CD4-positive, alpha-beta T cell treated with Interleukin-12 subunit alpha and Interleukin-12 subunit beta, for 1 hour (primary cell): ENCODE measurements at regions not wholly inside any gene's neighbourhood (a gene's known extent, or its start where the extent isn't known, plus 50 kb on each side); places are given as distances from the start of the nearest gene placed in this dataset.

Source experiments
- DNase-seq: peaks from one replicate; pipeline ENCODE4 v3.0.0-alpha.2; 2020

DNA sequence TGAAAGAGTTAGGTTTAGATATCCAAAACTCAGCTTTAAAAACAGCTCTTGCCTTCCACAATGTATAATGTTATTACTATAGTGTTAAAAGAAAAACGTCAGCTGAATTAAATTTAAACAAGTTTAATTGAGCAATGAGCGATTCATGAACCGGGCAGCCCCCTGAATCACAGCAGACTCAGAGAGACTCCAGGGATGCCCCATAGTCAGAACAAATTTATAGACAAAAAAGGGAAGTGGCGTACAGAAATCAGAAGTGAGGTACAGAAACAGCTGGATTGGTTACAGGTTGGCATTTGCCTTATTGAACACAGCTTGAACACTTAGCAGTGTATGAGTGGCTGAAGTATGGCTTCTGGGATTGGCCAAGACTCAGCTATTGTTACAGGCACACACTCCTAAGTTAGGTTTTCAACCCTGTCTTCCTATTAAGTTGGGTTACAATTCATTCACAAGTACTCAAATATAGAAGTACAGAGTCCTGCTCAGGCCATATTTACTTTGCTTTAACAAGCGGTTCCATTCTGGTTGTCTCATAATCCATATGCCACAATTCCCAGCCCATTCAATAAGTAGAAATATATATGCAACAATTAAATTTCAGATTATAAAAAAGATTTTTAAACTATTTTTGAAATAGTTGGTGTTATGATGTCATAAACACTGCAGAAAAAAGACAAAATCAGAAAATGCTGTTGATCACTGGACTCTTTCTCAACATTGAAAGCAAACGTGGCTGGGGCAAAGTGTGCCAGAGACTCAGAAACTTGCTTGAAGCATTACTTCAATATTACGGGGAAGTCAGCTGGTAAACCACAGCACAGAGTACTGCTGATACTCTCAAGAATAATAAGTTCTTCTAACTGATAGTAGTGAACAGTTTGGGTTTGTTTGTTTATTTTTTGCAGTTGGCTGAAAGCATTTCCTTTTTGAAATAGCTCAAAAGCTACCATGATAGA, 459.7 kb downstream of the RAB28 start:
- DNase-seq = no peak

DNA sequence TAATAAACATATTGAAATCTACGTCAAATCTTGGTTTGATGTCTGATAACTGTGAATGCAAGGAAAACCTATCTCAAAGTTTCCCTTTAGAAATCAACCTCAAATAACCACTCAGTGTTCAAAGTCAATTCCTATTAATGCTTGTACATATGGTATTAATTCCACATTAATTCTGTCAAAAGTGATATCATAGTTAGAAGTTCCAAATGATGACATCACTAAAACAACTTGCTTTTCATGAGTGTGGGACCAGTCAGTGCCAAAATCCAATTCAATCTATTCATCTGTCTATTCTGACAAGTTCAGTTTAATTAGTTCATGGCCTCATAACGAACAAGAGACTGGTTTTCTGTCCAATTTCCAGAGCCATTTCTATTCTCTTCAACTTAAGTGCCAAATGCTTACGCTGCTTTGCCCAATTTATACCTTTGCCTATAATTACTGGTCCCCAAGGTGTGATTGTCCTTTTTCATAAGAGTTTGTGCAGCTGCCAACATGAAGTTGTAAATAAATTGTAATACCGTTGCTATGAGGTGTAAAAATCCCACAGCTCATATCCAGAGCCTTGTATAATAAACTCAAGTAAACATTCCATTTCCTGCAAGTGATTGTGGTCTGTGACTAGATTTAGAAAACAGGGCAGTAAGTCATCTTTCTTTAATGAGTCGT, 476.2 kb downstream of the RAB28 start:
- no peak for DNase-seq

DNA sequence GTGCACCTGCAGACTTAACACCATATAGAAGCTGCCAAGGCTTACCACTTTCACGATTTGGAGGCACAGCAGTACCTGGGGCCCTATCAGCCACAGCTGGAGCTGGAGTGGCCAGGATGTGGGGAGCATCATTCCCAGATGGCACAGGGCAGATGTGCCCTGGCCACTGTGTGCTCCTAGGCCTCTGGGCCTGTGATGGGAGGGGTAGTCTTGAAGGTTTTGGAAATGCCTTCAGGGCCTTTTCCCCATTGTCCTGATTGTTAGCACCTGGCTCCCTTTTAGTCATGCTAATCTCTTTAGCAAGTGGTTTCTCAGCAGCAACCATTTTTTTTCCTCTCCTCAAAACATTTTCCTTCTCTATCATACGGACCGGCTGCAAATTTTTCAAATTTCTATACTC, 490.2 kb downstream of the RAB28 start:
- DNase-seq = no peak

DNA sequence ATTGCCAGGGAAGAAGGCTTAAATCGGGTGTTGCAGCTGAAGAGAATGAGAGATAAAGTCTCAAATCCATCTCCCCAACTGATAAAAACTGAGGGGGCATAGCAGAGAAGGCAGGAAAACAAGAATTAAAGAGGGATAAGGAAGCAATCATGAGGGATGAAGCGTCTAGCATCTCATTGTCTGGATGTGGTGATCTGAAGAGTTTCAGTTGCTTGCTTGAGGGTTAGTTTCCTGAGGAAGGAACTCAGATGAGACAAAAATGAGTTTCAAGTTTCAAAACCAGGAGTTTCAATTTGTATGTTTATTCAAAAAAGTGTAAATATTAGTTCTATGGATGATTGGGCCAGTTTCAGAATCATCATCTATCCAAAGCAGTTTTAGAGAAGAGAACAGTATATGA, 496.9 kb downstream of the RAB28 start:
- no peak for DNase-seq

DNA sequence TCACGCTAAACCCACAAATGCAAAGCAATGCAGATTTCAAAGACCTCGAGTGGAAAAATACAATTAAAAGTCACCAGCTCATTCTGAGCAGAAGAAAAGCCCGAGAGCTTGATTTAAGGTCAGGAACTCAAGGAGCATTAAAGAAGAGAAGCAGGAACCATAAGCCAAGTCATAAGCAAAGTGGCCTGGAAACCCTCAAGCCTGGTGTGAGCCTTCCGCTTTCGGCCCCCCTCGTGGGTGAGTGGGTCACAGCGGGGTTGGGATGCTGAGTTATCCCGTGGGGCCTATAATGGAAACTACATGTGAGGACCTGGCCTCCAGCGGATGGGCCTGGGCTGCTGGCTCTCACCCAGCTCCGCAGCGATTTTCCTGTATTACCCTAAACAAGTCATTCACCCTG, 504.3 kb downstream of the RAB28 start:
- no peak for DNase-seq

DNA sequence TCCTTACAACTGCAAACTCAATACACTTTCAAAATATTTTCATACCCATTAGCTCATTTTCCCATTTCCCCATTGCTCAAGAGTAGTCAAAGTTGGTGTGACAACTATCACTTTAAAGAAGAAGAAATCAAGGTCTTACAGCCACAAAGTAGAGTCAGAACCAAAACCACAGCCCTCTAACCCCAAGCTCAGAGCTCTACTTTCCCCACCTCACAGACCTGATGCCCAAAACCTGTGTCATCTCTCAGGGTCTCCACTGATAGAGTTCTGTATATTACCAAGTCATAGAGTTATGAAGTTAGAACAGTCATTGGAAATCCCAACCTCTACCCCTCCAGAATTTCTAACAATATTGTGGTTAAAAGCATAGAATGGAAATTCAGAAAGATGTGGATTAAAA, 505.8 kb downstream of the RAB28 start:
- DNase-seq = no peak

DNA sequence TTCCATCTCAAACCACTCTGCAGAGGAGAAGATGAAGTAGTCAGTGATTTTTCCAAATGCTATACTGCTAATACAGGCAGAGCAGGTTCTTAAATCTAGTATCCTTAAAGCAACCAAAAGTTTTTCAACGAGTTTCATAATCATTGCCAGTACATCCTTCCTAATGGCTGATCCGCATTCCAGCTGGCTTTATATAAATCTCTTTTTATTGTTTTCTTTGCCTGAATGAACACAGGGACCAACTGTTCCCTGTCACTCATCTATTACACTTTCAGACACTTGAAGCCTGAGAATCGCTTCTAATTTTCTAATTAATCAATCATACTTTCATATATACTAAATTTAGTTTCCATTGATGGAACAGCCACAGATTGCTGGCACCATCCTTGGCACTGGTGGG, 508.6 kb downstream of the RAB28 start:
- DNase-seq = no peak

DNA sequence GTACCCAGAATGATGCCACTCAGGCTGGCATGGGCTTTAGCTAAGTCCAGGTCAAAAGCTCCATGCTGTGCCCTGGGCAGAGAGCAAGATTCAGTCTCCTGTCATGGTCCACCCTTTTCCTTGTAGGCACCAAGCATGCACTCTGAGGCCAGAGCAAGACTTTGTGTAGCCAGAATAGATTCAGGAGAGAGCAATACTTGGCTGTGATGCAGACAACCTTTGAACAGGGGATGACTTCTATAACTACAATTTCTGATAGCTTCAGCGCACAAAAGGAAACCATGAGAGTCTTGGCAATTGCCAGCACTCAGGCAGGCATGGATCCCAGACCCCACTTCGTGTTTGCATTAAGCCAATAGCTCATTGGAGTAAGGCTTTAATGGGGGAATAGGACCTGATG, 510.6 kb downstream of the RAB28 start:
- no peak for DNase-seq

DNA sequence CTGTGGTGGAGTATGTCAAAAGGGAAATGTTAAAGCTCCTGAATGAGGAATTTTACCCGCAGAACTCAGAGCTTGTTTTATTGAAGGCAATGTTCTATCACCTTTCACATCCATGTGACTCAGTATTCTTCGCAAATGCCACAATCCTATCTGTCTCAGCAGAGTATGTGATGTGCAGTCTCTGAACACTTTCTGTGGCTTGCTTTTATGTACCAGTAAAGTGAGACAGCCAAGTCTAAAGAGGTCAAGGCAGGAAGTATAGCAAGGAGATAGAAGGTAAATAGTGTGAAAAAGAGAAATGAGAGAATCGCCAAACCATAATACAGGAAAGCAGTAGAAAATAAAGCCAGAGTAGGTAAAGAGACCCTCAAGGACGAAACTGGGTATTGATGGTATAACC, 515.8 kb downstream of the RAB28 start:
- no peak for DNase-seq

DNA sequence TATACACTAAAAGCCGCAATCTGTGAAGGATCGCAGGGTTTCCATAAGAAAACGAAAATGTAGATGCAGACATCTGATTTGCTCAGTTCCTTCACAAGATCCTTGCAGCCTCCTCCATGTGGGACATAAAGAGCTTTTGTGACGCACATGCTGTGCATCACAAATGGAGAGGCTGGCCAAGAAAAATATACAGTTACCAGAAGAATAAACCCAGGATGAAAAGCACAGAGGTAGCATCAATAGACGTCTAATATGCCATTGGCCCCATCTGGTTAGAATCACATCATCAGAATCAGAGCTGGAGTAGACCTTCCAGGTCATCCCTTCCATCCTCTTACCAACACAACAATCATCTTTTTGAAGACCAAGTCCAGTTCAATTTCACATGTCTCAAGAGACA, 517.4 kb downstream of the RAB28 start:
- DNase-seq = no peak

DNA sequence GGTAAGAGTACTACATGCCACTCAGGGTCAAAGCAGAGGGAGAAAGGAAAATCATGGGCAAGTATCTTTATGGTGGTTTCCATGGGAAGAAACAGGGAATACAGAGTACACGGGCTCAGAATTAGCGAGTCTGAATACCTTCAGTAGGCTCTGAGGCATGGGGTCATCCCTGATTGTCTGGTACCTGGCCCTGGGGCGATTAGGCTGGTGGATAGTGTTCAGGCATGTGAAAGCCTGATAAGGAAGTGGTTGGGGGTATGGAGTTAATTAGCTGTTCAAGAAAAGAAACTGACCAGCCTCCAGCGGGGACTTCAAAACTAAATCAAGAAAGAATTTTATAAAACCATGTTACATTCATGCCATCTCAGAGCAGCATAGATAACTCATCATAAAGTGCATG, 518.8 kb downstream of the RAB28 start:
- DNase-seq = no peak

DNA sequence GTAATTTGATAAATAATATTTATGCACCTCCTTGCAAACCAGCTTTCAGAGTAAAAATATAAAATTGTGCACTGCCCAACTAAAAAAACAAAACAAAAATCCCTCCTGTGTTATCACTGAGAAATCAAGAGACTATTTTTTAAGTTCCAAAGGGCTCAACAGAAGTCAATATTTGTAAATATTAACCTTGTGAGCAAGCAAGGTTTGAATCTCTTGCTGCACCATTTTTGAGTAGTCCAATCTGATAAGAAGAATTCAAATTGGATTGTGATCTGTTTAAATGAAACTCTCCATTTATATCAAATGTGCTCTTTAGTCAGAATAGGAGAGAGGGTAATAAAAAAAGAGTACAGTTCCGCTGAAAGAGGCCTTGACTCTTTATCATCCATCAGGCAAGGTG, 520.2 kb downstream of the RAB28 start:
- DNase-seq = no peak

DNA sequence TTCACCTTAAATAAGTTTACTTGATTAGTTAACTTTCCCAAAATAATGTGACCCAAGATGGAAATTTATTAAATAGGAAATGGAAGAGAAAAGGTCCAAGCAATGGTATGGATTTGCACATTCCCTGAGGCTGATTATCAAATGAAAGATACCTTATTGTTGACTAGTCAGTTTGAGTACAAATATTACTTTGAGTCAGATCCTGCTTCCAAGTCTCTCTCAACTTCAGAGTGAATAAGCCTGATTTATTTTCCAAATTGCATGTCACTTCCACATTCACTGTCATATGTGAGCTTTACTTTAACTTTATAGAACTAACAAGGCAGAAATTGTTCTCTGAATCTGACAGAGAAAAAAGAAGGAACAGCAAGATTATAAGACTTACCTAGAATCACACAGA, 520.8 kb downstream of the RAB28 start:
- no peak for DNase-seq

DNA sequence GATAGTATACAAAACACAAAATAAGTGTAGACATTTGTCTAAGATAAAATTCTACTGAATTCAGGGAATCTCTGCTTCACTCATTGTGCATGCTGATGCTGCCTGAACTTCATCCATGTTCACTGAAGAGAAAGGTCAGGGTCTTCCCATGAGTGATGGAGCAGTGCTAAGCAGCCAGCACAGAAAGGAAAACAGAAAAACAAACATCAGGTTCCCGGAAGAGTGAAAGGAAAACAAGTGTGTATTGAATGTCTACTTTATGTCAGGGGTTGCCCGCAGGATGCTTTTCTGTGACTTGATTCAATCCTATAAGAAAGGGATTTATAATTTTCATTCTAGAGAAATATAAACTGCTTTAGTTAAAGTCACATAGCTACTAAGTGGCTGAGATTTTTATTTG, 522.4 kb downstream of the RAB28 start:
- DNase-seq = no peak

DNA sequence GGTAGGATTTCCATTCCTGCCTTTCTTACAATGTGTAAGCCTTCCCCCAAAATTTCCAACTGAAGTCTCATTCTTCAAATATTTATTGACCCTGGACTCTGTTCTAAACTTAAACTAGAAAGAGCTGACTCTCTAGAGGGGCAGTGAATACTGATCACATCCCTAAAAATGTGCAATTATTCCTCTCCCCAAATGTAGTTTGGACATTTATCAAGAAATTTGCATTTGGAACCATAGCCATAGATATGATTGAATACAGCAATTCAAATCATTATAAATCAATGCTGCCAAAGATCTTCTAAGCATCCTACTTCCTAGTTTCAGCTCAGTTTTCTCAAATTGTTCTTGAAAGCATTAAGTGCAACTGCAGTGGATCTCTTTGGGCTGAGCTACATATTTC, 525.7 kb downstream of the RAB28 start:
- no peak for DNase-seq

DNA sequence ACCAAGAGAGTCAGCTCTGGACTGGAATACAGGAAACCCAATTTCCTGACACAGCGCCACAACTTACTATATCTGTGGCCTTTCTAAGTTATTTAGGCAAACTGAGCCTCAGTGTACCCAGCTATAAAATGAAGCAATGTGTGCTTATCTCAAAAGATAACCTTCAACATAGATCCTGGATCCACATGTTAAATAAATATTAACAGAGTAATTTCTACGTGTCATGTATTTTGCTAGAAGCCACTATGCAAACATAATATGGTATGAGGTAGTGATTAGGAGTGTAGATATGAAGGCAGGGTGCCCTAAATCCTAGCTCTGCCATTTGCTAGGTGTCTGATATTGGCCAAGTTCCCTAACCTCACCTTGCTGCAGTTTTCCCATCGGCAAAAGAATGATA, 527.0 kb downstream of the RAB28 start:
- DNase-seq = no peak

DNA sequence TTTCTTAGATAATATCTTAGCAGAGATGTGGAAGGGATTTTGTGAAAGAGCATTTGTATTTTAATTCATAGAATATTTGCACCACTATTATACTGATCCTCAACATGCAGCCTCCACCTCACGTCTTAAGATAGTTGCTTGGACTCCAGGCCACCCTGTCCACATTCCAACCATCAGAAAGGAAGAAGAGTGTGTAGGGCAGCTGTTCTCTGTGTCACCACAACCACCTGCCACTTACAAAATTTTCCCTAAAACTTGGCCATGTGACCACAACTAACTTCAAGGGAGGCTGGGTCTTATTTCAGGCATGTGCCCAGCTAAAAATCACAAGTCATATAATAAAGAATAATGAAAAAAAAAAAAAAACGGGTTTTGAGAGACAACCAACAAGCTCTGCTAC, 528.1 kb downstream of the RAB28 start:
- no peak for DNase-seq

DNA sequence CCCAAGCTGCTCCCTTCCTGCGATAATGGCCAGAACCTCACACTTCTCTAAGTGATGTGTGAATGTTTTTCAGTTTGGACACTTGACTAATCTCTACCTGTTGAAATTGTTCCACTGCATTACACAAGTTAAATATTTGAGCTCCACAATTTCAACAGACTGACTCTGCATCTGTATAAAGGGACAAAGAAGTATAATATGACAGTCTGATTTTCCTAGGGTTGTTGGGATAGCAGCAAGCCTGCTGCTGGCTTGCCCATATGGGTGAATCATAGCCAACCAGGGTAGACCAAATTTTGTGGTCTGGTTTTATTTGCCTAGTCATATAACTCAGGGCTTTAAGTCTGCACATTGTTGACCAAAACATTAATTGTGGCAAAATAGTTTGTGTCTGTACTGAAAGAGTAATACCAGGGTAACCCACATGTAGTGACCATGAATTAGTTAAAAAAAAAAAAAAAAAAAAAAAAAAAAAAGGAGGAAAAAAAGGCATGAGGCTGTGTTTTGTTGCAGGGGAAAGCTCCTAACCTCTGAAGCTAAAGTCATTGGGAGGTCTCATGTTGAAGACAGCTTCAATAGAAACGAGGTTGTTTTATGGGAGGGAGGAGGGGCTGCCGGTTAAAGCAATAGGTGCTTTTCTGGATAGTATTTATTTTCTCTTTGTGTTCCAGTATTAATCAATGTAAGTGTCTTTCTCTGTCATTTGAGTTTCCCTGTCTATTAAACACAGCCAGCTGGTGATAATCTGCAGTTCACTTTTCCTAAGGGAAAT, 534.2 kb downstream of the RAB28 start:
- DNase-seq = no peak

DNA sequence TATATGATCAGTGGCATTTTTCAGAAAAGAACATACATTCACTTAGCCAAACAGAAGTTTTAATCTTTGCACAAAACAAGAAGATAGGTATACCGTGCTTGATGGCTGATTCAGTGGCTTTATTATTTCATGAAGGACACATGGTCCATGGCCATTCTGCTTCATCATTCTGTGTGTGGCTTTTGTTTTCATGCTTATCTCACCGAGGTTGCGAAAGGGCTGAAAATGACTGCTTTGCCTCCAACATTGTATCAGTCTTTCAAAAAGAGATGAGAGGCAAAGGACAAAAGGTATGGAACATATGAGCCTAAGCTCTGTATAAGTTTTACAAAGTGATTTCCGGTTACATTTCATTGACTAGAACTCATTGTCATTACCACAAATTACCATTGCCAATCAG, 541.1 kb downstream of the RAB28 start:
- DNase-seq = no peak

DNA sequence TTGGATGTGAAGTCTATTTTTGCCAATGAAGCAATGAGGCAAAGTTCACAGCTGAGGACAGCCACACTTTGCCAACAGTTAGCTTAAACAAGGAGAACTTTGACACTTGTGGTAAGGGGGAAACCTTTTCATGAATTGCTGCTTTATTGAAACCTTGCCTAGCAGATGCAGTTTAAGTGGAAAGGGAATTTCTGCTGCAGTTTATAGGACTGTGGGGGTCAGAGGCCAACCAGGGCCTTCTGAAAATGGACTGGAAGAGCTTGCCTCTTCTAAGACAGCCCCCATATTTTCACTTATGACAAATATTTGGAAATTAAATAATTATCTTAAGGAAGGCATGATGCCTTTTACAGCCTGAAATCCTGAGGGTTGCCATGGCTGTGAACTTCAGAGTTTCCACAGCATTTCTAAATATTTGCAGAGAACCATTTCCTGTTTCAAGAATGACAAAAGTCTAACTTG, 550.3 kb downstream of the RAB28 start:
- DNase-seq = no peak

DNA sequence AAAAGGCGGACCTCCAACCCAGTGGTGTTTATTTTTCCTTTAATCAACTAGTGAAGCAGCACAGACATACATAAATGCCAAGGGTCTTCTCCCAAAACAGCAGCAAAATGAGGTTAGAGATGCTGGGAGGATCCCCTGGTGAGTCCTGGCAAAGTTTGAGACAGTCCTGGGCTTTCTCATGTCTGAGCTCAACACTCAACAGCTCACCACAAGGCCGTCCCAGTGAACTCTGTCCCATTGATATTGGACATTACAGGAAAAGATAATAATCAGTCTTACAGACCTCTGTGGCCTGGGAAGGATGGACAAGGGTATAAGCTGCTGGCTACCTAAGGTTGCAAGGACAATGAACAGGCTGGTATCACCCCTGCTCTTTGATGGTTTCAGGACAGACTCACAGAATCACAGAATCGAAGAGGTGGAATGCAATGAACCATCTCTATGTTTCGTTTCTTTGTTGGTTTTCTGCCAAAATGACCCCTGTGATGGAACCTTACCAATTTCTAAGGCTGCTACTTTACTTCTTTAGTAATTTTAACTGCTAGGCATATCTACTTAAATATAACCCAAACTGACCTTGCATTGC, 551.8 kb downstream of the RAB28 start:
- DNase-seq = no peak

DNA sequence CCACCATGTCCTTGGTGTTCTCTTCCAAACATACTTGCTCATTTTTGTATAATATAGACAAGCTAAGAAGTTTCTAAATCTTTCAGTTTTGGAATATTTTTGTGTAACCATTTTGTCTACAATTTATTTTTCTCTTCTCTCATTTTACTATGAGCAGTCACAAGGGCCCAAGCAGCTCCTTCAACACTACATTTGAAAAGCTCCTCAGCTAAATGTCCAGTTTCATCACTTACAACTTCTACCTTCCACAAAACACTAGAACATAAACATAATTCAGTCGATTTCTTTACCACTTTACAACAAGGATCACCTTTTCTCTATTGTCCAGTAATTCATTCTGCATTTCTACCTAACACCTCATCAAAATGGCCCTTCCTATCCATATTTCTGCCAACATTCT, 554.4 kb downstream of the RAB28 start:
- DNase-seq = no peak

DNA sequence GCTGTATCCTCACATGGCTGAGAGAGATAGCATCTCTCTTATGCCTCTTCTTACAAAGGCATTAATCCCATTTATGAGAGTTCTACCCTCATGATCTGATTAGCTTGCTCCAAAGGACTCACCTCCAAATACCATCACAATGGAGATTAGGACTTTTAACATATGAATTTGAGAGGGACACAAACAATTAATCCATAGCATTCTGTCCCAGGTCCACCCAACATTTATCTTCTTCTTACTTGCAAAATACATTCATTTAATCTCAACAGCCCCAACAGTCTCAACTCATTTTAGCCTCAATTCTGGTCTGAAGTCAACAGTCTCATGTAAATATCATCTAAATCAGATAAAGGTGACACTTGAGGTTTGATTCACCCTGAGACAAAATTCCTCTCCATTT, 555.4 kb downstream of the RAB28 start:
- DNase-seq = no peak
